HL-60 (cell line): ENCODE measurements at regions not wholly inside any gene's neighbourhood (a gene's known extent, or its start where the extent isn't known, plus 50 kb on each side); places are given as distances from the start of the nearest gene placed in this dataset.

Experiments used
- DNase-seq, 2 experiments: peaks; one replicate each; pipeline ENCODE4 v3.0.0-alpha.2; 2010 to 2020; ENCODE audit warnings: low read depth in 1 of 2, low spot score in 1 of 2
- H3K27ac ChIP-seq: fragments of 250-450 bp; sonication (Bioruptor Pico); replicated peaks from 2 replicates; pipeline ENCODE4 v1.5.1; 2020; ENCODE audit warnings: mild to moderate bottlenecking, moderate library complexity
- H3K27me3 ChIP-seq: fragments of 250-450 bp; sonication (Bioruptor Pico); 2 replicates; pipeline ENCODE4 v1.5.1; 2021; ENCODE audit warnings: mild to moderate bottlenecking, moderate library complexity; ENCODE audit not compliant: insufficient read depth, poor library complexity, severe bottlenecking
- H3K4me3 ChIP-seq: replicated peaks from 2 replicates; pipeline ENCODE4 v1.5.1; 2011; ENCODE audit warnings: mild to moderate bottlenecking, control low read depth, low read length; ENCODE audit not compliant: insufficient read depth
- GABPA ChIP-seq: IDR thresholded peaks from 2 replicates; pipeline ENCODE4 v1.6.1; 2012; ENCODE audit warnings: low read depth
- POLR2AphosphoS5 ChIP-seq: IDR thresholded peaks from 2 replicates; pipeline ENCODE4 v1.6.1; 2012; ENCODE audit warnings: low read depth
- REST ChIP-seq: IDR thresholded peaks from 2 replicates; pipeline ENCODE4 v1.6.1; 2012; ENCODE audit warnings: low read depth; ENCODE audit not compliant: insufficient replicate concordance
- SPI1 ChIP-seq: IDR thresholded peaks from 2 replicates; pipeline ENCODE4 v1.6.1; 2012; ENCODE audit warnings: low read depth, mild to moderate bottlenecking, borderline replicate concordance
- TF ChIP-seq, protein P1 (sequence below): IDR thresholded peaks from one replicate; pipeline ENCODE4 v1.5.1; 2011; ENCODE audit warnings: low read length, control low read depth, inconsistent platforms; ENCODE audit not compliant: insufficient read depth

- TF ChIP-seq SPI1 (no peak), GABPA (no peak), REST (no peak), POLR2AphosphoS5 (no peak)
- TF ChIP-seq, protein P1, sequence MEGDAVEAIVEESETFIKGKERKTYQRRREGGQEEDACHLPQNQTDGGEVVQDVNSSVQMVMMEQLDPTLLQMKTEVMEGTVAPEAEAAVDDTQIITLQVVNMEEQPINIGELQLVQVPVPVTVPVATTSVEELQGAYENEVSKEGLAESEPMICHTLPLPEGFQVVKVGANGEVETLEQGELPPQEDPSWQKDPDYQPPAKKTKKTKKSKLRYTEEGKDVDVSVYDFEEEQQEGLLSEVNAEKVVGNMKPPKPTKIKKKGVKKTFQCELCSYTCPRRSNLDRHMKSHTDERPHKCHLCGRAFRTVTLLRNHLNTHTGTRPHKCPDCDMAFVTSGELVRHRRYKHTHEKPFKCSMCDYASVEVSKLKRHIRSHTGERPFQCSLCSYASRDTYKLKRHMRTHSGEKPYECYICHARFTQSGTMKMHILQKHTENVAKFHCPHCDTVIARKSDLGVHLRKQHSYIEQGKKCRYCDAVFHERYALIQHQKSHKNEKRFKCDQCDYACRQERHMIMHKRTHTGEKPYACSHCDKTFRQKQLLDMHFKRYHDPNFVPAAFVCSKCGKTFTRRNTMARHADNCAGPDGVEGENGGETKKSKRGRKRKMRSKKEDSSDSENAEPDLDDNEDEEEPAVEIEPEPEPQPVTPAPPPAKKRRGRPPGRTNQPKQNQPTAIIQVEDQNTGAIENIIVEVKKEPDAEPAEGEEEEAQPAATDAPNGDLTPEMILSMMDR: no peak
- DNase-seq: no peak
- Histone ChIP-seq H3K27me3 (no peaks in the 10 kb centered on the region), H3K27ac (no peak overlapping the region), H3K4me3 (no peak overlapping the region)
These were observed 200.2 kb upstream of the ID4 start for GRCh38 chr6:19637010-19637409.

- DNase-seq: no peak
- no peak overlapping the region for H3K27ac ChIP-seq
- no peaks in the 10 kb centered on the region for H3K27me3 ChIP-seq
- H3K4me3 ChIP-seq: no peak overlapping the region
- TF ChIP-seq GABPA (no peak), SPI1 (no peak), REST (no peak), POLR2AphosphoS5 (no peak)
- TF ChIP-seq, protein P1: no peak
These were observed 198.2 kb upstream of the ID4 start for GRCh38 chr6:19638931-19639330.

DNA sequence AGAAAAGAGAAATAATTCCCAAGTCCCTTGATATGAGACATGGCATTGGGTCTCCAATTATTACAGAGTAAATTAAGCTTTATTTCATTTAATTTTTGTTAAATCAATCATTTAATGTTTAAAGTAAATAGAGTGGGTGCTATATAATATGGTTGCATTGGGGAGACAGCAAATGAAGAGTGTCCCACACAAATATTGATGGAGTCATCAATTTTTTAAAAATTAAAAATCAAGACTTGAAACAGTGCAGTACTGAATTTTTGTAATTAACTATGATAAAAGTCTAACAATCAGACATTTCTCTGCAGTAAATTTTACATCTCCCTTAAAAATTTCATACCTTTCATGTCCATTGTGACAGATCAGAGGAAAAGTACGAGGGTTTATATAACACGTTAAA is 193.9 kb upstream of the ID4 start:
- Histone ChIP-seq H3K27ac (no peak overlapping the region), H3K27me3 (no peaks in the 10 kb centered on the region), H3K4me3 (no peak overlapping the region)
- TF ChIP-seq, protein P1: no peak
- no peak for TF ChIP-seq POLR2AphosphoS5
- TF ChIP-seq GABPA: no peak
- TF ChIP-seq SPI1: no peak
- TF ChIP-seq REST: no peak
- DNase-seq: no peak
